Heart left ventricle (tissue), 13 donors: ENCODE measurements at regions not wholly inside any gene's neighbourhood (a gene's known extent, or its start where the extent isn't known, plus 50 kb on each side); places are given as distances from the start of the nearest gene placed in this dataset.

Experiments used
- POLR2A ChIP-seq, 2 donors: fragments of 450-650 bp; IDR thresholded peaks; one replicate each; pipeline ENCODE4 v1.6.1; 2017; ENCODE audit warnings: antibody characterized with exemption in 2 of 2, mild to moderate bottlenecking in 2 of 2, moderate library complexity in 2 of 2
- TF ChIP-seq, protein P1 (sequence below), 12 donors: fragments of 200-600 bp; sonication (generic) in 4 of 12; IDR thresholded peaks; one replicate each; pipeline versions ENCODE4 v1.5.0 to v1.8.0; 2018 to 2022; ENCODE audit warnings: antibody characterized with exemption in 12 of 12, mild to moderate bottlenecking in 5 of 12
- donor health status: ischemic (EF 13 %, LVEDD 7.1; RV severe dilation, severe dysfunction).
- donor health status: DM: no; HTN: yes; CAD: no.
- donor health status: DM: no; HTN: no; CAD: no.
- donor health status: ischemic (EF 25% LVEDD 6.9; RV normal size, moderate dysfunction).
- donor health status: ischemic (EF 25% LVEDD 5.7; RV mildly dilated, moderate dysfunction).
- donor health status: ischemic (EF 35%, LVEDD 5.7; RV mildly dilated, moderate dysfunction).
- donor health status: nonischemic (EF 11% LVEDD 7.7; RV severe dilation, severe dysfunction).
- donor health status: DM: yes; HTN: yes; CAD: no.
- donor health status: PGD.
- donor health status: ischemic (EF 29% LVEDD 5.4; RV normal size, mild dysfunction).
- donor health status: nonischemic (EF 23%, LVEDD 6.1; RV moderate dilation, normal function).

DNA sequence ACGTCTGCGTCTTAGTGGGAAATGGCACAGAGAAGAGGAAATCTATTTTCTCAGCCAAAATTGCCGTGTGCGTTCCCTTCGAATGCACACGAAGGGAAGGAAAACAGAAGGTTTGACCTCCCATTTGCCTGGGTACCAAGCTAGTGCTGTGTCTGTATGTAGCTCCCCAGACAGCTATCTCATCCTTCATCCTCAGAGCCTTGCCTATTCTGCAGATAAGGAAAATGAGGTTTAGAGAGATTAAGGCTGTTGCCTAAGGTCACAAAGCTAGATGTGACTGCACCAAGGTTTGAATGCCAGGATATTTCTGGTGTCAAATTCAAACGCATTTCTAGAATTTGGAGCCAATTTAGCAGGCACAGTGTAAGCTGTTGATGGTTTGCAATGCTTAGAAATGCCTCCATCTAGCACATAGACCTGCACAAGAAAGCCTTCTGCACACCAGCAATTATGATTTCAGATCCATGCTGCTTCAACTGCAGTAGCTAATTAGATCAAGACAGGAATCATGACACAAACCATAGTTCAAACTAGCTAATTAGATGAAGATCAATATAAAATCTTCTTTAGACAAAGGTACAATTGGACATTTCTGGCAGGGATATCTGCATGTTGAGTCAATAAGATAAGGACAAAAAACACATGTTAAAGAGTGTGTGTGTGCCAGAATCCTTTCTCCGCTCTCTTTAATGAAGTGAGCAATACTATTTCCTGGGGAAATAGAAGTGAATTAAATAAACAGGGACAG, 115.1 kb downstream of the CMPK2 start:
- TF ChIP-seq, protein P1, sequence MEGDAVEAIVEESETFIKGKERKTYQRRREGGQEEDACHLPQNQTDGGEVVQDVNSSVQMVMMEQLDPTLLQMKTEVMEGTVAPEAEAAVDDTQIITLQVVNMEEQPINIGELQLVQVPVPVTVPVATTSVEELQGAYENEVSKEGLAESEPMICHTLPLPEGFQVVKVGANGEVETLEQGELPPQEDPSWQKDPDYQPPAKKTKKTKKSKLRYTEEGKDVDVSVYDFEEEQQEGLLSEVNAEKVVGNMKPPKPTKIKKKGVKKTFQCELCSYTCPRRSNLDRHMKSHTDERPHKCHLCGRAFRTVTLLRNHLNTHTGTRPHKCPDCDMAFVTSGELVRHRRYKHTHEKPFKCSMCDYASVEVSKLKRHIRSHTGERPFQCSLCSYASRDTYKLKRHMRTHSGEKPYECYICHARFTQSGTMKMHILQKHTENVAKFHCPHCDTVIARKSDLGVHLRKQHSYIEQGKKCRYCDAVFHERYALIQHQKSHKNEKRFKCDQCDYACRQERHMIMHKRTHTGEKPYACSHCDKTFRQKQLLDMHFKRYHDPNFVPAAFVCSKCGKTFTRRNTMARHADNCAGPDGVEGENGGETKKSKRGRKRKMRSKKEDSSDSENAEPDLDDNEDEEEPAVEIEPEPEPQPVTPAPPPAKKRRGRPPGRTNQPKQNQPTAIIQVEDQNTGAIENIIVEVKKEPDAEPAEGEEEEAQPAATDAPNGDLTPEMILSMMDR (IDR thresholded peaks at IDR 0.05) = no peak
- no peak for TF ChIP-seq POLR2A (IDR thresholded peaks at IDR 0.05)
